NCI-H2029 (cell line): ENCODE measurements at regions not wholly inside any gene's neighbourhood (a gene's known extent, or its start where the extent isn't known, plus 50 kb on each side); places are given as distances from the start of the nearest gene placed in this dataset.

Source experiments
- DNase-seq: peaks from one replicate; lab custom pipeline; 2025; lab: John Stamatoyannopoulos, UW

- no peak for DNase-seq
These were observed 106.5 kb downstream of the CDH26 start for GRCh38 chr20:60064554-60065196.

DNA sequence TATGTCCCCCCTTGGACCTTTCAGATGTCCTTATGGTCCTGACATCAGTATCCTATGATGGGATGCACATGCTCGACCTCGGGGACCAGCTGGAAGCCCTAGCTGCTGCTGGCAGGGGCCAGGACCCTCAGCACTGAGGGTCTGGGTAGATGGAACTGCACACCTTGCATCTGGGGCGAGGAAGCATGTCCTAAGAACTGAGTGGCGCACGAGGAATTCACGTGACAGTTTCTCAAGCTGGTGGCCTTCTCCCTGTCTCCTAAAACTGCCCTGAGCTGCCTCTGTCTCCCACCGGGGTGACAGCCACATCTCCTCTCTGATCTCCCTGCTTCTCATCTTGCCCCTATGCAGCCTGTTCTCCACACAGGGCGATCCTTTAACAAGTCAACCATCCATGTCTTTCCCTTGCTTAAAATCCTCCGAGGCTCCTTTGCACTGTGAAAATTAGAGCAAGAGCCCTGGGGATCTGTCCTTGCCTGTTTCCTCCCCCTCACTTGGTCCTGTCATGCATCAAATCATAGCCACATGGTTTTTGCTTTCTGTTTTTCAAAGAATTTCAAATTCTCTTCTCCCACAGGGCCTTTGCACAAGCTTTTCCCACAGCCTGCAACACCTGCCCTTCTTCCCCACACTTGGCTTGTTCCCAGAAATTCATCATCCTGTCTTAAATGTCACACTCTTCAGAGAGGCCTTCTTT is 107.7 kb downstream of the CDH26 start:
- DNase-seq = no peak

- no peak for DNase-seq
These were observed 108.2 kb downstream of the CDH26 start for GRCh38 chr20:60066438-60066823.

DNA sequence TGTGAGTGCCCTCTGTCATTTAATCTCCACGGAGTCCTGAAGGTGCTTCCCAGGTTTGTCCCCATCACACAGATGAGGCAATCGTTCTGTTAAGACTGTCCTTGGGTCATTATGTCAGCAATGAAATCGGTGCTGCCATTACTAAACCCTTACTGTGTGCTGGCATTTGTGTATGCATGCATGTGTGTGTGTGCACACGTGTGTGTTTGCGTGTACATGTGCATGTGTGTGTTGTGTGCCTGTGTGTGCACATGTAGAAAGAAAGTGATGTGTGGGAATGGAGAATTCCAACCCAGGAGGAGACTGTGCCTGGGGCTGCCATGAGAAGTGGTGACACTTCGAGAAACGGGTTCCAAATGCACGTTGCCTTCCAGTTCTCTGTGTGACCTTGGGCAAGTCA is 110.3 kb downstream of the CDH26 start:
- no peak for DNase-seq

DNA sequence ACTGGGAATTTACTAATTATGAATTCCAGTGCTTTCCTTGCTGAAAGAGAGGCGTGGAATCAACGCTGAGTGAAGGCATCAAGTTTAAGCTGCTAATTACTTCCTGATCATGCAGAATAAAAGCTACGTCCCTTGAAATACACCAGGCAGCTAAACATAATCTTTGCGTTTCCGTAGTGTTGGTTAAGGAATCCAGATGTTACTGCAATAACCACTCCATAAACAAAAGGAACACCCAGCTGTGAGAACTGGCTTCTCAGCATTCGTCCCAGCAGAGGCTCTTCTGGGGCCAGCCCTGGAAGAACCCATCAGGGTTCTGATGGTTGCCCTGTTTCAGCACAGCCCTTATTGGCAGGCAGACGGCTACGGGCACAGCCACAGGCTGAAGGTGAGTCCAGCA is 111.4 kb downstream of the CDH26 start:
- DNase-seq = no peak

GRCh38 chr20:60070791-60071190 is 112.6 kb downstream of the CDH26 start:
- DNase-seq = no peak

DNA sequence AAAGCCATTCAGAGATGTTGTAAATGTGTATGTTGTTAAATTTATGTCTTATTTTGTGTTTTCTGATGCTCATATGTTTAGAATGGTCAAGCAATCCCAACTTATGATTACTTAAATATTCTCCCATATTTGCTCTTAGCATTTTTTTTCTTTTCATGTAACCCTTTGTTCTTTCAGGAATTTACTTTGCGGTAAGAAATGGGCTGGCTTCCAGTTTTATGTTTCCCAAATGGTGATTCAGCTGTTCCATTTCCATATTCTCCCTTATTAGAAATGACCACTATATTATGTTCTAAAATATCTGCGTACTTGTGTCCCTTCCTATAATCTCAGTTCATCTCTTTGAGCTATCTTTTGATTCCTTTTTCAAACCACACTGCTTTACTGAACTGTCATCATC is 113.7 kb downstream of the CDH26 start:
- no peak for DNase-seq

DNA sequence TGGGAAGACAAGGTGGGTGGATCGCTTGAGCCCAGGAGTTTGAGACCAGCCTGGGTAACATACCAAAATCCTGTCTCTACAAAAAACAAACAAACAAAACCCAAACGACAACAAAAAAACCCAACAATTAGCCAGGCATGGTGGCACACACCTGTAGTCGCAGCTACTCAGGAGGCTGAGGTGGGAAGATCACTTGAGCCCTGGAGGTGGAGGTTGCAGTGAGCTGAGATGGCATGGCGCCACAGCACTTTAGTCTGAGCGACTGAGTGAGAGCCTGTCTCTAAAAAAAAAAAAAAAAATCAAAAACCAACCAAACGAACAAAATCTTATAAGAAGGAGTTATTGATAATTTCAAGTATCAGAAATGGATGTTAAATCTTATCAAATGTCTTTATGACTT is 114.9 kb downstream of the CDH26 start:
- DNase-seq = no peak

DNA sequence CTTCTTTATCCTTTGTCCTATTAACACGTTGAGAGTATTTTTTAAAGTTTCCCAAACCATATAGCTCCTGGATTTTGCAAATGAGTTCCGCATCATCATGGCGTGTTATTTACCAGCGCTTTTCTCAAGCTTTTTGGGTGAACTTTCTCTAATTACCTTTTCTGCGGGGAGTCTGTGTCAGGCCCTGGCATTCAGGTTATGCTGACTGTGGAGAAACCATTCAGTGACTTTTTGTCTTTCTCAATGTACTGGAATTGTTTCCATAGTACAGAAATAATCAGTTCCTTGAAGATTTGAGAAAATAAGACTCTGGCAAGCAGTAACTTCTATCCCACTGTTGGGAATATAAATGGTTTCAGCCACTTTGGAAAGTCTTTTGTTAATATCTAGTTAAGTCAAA is 115.3 kb downstream of the CDH26 start:
- no peak for DNase-seq

GRCh38 chr20:60074276-60074675 is 116.1 kb downstream of the CDH26 start:
- no peak for DNase-seq

DNA sequence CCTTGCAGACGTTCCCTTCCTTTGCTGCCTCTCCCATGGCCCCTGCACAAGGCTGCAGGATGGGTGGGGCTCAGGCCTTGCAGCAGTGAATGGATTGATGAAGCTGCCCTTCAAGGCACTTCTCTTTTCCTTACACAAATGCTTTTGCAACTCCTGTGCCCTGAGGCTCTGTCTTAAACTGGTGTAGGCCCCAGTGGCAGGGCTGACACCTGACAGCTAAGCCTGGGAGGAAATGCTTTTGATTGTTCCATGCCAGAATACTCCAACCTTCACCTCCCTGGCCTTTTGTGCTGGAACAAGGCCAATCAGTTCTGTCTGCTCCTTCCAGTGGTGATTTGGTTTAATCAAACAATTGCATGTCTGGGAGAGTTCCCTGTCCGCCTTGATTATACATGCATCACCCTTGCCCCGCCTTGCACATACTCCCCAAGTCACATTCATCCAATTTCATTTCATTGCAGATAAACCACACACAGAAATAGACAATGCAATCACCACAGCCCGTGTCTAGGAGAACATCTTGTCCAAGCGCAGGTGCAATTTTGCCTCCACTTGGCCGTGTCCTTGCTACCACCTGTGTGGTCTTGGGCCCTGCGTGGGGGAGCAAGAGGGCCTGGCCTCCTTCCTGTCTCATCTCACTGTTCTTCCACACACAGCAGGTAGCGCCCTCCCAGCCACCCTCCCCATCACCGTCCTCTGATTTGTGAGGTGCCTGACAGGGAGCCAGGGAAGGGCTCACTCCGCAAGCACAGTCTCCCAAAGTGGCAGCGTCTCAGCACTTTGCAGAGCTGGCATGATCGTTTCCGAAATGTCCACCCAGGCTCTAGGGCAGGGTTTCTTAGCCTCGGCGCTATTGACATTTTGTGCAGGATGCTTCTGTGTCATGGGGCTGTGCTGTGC is 120.4 kb downstream of the CDH26 start:
- DNase-seq = no peak

DNA sequence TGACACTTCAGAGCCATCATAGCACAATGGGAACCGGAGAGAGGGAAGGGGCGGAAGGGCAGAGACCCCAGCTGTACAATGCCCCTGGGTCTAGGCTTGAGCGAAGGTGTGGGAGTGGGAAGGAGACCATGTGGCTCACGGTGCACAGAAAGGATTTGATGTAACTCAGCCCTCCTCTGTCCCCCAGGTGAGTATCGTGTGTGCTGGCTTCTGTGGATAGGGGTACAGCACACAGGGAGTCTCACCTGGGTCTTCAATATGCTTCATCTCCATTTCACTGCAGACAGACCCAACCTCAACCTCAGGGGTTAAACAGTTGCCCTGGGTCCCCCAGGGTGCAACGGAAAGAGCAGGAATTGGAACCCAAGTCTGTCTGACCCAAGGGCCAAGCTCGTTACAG is 122.2 kb downstream of the CDH26 start:
- DNase-seq = no peak

- no peak for DNase-seq
These were observed 127.4 kb downstream of the CDH26 start for GRCh38 chr20:60085551-60086132.

DNA sequence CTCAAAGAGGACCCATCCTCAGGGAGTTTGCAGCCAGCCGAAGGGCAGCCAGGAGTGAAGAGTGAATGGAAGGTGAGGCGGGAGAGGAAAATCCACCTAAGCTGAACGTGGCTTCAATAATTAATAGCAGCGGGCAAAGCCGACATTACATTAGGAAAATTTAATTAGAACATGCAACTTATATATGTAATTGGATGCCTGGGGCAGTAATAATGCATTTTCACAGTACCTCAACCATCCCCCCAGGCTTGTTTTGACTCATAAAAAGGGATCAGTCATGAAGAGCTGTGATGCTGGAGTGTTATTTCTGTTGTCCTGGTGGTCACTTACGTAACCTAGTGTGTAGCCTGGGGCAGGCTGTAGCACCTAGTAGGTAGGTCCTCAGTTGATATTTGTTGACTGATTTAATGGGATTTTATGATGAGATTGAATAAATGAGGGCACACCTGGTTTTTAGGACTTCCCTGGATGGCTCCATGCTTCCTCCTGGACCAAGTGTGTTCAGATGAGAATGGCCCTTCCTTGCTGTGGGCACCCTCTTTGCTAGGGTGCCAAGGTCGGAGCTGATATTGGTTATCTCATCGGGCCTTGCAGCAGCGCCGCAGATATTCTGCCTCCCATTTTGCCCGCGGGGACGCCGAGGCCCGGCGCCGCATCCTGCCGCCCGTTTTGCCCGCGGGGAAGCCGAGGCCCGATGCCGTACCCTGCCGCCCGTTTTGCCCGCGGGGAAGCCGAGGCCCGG is 128.8 kb downstream of the CDH26 start:
- no peak for DNase-seq

DNA sequence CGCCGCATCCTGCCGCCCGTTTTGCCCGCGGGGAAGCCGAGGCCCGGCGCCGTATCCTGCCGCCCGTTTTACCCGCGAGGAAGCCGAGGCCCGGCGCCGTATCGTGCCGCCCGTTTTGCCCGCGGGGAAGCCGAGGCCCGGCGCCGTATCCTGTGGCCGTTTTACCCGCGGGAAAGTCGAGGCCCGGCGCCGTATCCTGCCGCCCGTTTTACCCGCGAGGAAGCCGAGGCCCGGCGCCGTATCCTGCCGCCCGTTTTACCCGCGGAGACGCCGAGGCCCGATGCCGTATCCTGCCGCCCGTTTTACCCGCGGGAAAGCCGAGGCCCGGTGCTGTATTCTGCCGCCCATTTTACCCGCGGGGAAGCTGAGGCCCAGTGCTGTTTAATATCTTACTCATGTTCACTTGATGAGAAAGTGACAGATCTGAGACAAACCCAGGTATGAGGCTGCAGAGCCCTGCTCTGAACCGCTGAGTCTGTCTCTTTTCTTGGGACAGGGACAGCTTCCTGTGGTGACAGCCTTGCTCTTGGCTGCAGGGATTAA is 129.4 kb downstream of the CDH26 start:
- no peak for DNase-seq

- no peak for DNase-seq
These were observed 130.0 kb downstream of the CDH26 start for GRCh38 chr20:60088236-60088635.

DNA sequence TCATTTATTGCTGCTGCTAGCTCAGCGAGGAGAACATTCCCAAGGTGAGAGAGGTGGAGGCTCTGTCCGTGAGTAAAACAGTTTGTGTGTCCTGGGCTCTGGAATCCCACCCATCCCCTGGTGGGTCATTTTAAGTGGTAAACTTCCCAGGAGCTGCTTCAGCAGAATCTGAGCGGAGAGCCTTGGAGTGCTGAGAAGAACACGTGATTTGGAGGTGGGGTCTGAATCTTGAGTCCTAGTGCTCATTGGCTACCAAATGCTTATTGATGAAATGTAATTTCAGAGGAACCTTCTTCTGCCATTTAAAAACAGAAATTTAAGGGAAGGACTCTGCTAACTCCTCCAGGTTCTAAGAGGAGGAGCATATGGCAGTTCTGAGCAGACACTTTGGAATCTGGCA is 132.4 kb downstream of the CDH26 start:
- no peak for DNase-seq

DNA sequence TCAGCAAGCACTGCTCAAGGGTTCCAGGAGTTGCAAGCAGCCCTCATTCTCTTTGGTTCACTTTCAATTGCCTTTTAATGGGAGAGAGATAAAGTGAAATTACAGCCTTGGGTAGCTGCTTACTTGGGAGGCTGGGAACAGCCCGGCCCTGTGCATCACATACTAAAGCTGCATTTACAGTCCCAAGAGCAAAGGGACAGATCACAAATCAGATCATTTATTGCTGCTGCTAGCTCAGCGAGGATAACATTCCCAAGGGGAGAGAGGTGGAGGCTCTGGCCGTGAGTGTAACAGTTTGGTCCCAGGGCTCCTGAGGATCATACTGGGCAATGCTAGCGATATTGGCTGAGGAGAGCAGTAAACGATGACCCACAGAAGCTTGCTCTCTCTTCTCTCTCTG is 133.1 kb downstream of the CDH26 start:
- DNase-seq = no peak

DNA sequence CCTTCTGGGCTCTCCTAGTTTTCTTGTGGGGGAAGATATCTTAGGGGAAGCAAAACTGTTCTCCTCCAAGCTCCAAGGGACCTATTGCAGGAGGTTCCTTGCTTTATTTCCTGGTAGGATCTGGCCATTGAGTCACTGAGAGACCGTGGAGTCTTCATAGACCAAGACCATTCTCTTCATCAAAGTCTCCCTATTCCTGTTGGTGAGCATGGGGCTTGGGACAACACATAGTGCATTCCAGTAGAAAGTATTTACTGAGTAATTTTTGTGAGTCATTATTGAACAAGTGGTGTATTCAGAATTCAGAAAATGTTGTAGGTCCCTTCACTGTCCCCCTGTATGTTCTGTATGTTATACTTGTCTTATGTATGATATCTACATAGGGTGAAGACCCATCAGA is 133.6 kb downstream of the CDH26 start:
- DNase-seq = no peak

DNA sequence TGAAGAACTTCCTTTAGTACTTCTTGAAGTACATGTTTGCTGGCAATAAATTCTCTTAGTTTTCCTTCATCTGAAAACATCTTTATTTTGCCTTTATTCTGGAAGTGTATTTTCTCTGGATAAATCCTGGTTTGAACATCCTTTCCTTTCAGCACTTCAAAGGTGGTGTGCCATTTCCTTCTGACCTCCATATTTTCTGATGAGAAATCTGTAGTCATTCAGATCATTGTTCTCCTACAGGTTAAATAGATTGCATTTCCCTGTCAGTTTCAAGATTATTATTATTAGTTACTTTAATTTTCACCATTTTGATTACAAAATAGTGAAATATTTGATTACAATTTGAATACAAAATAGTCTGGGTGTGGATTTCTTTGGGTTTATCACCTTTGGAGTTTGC is 134.5 kb downstream of the CDH26 start:
- DNase-seq = no peak

GRCh38 chr20:60095456-60095855 is 137.2 kb downstream of the CDH26 start:
- peak; percentile 62 for DNase-seq

DNA sequence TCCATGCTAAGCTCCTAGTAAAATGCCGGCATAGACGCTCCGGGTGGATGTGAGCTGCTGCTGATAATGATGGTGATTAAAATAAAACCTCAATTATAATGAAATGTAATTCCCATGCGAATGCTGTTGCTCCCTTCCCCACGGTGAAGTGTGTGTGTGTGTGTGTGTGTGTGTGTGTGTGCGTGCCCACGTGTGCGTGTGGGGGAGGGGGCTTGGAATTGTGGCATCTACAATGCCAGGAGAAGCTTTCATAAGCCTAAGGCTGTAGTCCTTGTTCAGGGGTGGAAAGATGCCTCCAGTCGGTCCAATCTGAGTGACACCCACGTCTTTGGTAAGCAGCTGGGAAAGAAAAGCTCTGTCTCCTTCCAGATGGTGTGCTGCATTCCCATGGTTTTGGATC is 137.9 kb downstream of the CDH26 start:
- DNase-seq = no peak
